ENCODE measurements at regions not wholly inside any gene's neighbourhood (a gene's known extent, or its start where the extent isn't known, plus 50 kb on each side); places are given as distances from the start of the nearest gene placed in this dataset.
"Not testable (repeated sequence)": the region's sequence is repeated elsewhere in the genome, so short reads cannot be mapped to it uniquely, and the experiment has no call there.

DNA sequence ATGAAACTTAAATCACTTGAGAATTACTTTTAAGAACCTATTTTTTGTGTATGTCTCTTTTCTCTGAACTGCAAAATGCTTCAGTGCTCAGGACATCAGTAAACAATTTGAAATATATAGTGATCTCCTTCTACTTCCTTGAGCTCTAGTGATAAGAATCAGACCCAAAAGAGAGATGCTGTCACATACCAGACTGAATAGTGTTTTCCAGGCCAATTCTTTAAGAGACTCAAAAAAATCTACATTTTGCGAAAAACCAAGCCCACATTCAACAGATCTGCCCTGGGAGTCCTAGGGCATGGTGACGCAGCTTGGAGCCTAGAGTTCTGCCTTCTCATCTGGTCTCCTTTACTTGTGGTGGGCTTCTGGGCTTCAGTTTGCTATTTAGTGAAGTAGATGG is 72.1 kb upstream of the SLC13A1 start:
- WGBS (ENCODE audit: insufficient coverage), result no CpG with 5 or more reads among the region's 2 CpGs
- DNase-seq (ENCODE audit: low read depth in 4 of 6, low spot score in 6 of 6), result no peak
- Histone ChIP-seq H3K36me3 (ENCODE audit: control insufficient read depth, insufficient read depth, low read length) (no peaks in the 10 kb centered on the region), H3K4me3 (ENCODE audit: low read depth, low read length) (no peak overlapping the region), H3K4me1 (ENCODE audit: control insufficient read depth, insufficient read depth, low read length) (no peaks in the 10 kb centered on the region), H3K27ac (ENCODE audit: low read depth, low read length) (no peak overlapping the region), H3K9me3 (ENCODE audit: control insufficient read depth, insufficient read depth, low read length) (no peaks in the 10 kb centered on the region), H3K27me3 (ENCODE audit: control insufficient read depth, insufficient read depth, low read length) (no peaks in the 10 kb centered on the region)

- no peak overlapping the region for H3K4me3 ChIP-seq (ENCODE audit: low read depth, low read length)
- no CpG with 5 or more reads among the region's 3 CpGs for WGBS (ENCODE audit: insufficient coverage)
- no peak overlapping the region for H3K27ac ChIP-seq (ENCODE audit: low read depth, low read length)
- no peaks in the 10 kb centered on the region for H3K4me1 ChIP-seq (ENCODE audit: control insufficient read depth, insufficient read depth, low read length)
- no peak for DNase-seq (ENCODE audit: low read depth in 4 of 6, low spot score in 6 of 6)
- no peaks in the 10 kb centered on the region for H3K36me3 ChIP-seq (ENCODE audit: control insufficient read depth, insufficient read depth, low read length)
- H3K27me3 ChIP-seq (ENCODE audit: control insufficient read depth, insufficient read depth, low read length), result no peaks in the 10 kb centered on the region
- H3K9me3 ChIP-seq (ENCODE audit: control insufficient read depth, insufficient read depth, low read length), result no peaks in the 10 kb centered on the region
Measured at GRCh38 chr7:123271231-123271630, 71.5 kb upstream of the SLC13A1 start.

DNA sequence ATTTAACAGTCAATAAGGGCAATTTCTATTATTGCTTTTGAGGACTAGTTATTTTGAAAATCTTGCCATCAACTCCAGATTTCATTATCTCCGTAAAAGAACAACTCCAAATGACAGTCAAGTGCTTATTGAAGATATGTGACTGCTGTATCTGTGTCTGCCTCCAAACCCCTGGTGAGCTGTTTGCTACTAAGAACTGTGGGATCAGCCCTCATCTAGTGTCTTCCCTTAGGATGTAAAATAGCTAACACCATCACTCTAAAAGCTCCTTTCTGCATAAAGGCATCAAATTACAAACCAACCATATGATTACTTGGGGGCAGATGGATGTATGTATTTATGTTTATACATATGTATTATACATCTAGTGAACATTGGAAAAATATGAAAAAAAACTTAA is 70.8 kb upstream of the SLC13A1 start:
- Histone ChIP-seq H3K27ac (ENCODE audit: low read depth, low read length) (no peak overlapping the region), H3K4me1 (ENCODE audit: control insufficient read depth, insufficient read depth, low read length) (no peaks in the 10 kb centered on the region), H3K27me3 (ENCODE audit: control insufficient read depth, insufficient read depth, low read length) (no peaks in the 10 kb centered on the region), H3K36me3 (ENCODE audit: control insufficient read depth, insufficient read depth, low read length) (no peaks in the 10 kb centered on the region), H3K9me3 (ENCODE audit: control insufficient read depth, insufficient read depth, low read length) (no peaks in the 10 kb centered on the region), H3K4me3 (ENCODE audit: low read depth, low read length) (no peak overlapping the region)
- DNase-seq (ENCODE audit: low read depth in 4 of 6, low spot score in 6 of 6), result no peak
- no CpG with 5 or more reads among the region's 1 CpG for WGBS (ENCODE audit: insufficient coverage)

DNA sequence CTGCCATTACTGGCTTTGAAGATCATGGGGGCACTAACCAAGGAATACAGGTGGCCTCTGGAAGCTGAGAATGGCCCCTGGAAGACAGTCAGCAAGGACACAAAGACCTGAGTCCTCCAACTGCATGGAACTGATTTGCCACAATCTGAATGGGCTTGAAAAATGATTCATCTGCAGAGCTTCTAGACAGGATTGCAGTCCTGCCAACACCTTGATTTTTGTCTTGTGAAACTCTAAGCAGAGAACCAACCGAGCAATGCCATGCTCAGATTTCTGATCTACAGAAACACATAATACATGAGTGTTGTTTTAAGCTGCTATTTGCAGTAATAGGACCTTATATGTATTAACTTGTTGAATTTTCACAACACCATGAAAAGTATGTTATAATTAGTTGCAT is 66.1 kb upstream of the SLC13A1 start:
- H3K27ac ChIP-seq (ENCODE audit: low read depth, low read length), result no peak overlapping the region
- no peaks in the 10 kb centered on the region for H3K27me3 ChIP-seq (ENCODE audit: control insufficient read depth, insufficient read depth, low read length)
- DNase-seq (ENCODE audit: low read depth in 4 of 6, low spot score in 6 of 6), result no peak
- H3K4me3 ChIP-seq (ENCODE audit: low read depth, low read length), result no peak overlapping the region
- H3K9me3 ChIP-seq (ENCODE audit: control insufficient read depth, insufficient read depth, low read length), result no peaks in the 10 kb centered on the region
- no peaks in the 10 kb centered on the region for H3K4me1 ChIP-seq (ENCODE audit: control insufficient read depth, insufficient read depth, low read length)
- WGBS (ENCODE audit: insufficient coverage), result no CpG with 5 or more reads among the region's 1 CpG
- no peaks in the 10 kb centered on the region for H3K36me3 ChIP-seq (ENCODE audit: control insufficient read depth, insufficient read depth, low read length)

GRCh38 chr7:123264820-123265219 is 65.1 kb upstream of the SLC13A1 start:
- H3K4me3 ChIP-seq (ENCODE audit: low read depth, low read length); DNase-seq (ENCODE audit: low read depth in 4 of 6, low spot score in 6 of 6); H3K4me1 ChIP-seq (ENCODE audit: control insufficient read depth, insufficient read depth, low read length); H3K9me3 ChIP-seq (ENCODE audit: control insufficient read depth, insufficient read depth, low read length); H3K36me3 ChIP-seq (ENCODE audit: control insufficient read depth, insufficient read depth, low read length); H3K27ac ChIP-seq (ENCODE audit: low read depth, low read length); H3K27me3 ChIP-seq (ENCODE audit: control insufficient read depth, insufficient read depth, low read length): not testable (repeated sequence)
- no CpG with 5 or more reads among the region's 1 CpG for WGBS (ENCODE audit: insufficient coverage)

GRCh38 chr7:123260428-123260960 is 60.7 kb upstream of the SLC13A1 start:
- H3K27ac ChIP-seq (ENCODE audit: low read depth, low read length), result no peak overlapping the region
- H3K4me1 ChIP-seq (ENCODE audit: control insufficient read depth, insufficient read depth, low read length), result no peaks in the 10 kb centered on the region
- no peaks in the 10 kb centered on the region for H3K9me3 ChIP-seq (ENCODE audit: control insufficient read depth, insufficient read depth, low read length)
- DNase-seq (ENCODE audit: low read depth in 4 of 6, low spot score in 6 of 6), result no peak
- H3K36me3 ChIP-seq (ENCODE audit: control insufficient read depth, insufficient read depth, low read length), result no peaks in the 10 kb centered on the region
- WGBS (ENCODE audit: insufficient coverage), result no CpG with 5 or more reads among the region's 1 CpG
- H3K27me3 ChIP-seq (ENCODE audit: control insufficient read depth, insufficient read depth, low read length), result no peaks in the 10 kb centered on the region
- no peak overlapping the region for H3K4me3 ChIP-seq (ENCODE audit: low read depth, low read length)

DNA sequence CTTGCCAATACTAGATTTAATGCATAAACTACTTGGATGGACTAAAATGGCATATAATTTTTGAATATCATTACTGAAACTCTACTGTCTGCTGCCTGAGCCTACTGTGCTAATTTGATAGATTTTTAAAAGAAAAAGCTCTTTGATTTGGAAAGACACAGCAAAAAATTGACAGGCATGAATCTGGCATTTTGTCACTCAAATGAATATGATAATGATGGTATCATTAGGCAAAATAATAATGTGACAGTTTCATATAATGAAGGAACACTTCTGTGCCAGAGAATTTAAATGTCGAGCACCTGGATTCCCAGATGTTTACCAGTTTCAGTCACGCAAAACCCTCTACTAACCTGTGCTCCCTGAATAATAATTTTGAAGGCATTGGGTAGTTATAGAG is 60.0 kb upstream of the SLC13A1 start:
- peak in 1 of 6 donors; percentile 5 for DNase-seq (ENCODE audit: low read depth in 4 of 6, low spot score in 6 of 6)
- Histone ChIP-seq H3K4me3 (ENCODE audit: low read depth, low read length) (no peak overlapping the region), H3K4me1 (ENCODE audit: control insufficient read depth, insufficient read depth, low read length) (no peaks in the 10 kb centered on the region), H3K36me3 (ENCODE audit: control insufficient read depth, insufficient read depth, low read length) (no peaks in the 10 kb centered on the region), H3K9me3 (ENCODE audit: control insufficient read depth, insufficient read depth, low read length) (no peaks in the 10 kb centered on the region), H3K27ac (ENCODE audit: low read depth, low read length) (no peak overlapping the region), H3K27me3 (ENCODE audit: control insufficient read depth, insufficient read depth, low read length) (no peaks in the 10 kb centered on the region)
- no CpG with 5 or more reads among the region's 2 CpGs for WGBS (ENCODE audit: insufficient coverage)
